GM18507 (cell line): ENCODE measurements at regions not wholly inside any gene's neighbourhood (a gene's known extent, or its start where the extent isn't known, plus 50 kb on each side); places are given as distances from the start of the nearest gene placed in this dataset.

Experiments used
- DNase-seq: peaks from one replicate; pipeline ENCODE4 v3.0.0; 2011; ENCODE audit warnings: low read depth; ENCODE audit not compliant: insufficient read length; ENCODE audit errors: extremely low spot score
- FAIRE-seq: peaks from 2 replicates; lab custom pipeline; 2011; peaks lifted over from hg19 to GRCh38; lab: Jason Lieb, UNC

DNA sequence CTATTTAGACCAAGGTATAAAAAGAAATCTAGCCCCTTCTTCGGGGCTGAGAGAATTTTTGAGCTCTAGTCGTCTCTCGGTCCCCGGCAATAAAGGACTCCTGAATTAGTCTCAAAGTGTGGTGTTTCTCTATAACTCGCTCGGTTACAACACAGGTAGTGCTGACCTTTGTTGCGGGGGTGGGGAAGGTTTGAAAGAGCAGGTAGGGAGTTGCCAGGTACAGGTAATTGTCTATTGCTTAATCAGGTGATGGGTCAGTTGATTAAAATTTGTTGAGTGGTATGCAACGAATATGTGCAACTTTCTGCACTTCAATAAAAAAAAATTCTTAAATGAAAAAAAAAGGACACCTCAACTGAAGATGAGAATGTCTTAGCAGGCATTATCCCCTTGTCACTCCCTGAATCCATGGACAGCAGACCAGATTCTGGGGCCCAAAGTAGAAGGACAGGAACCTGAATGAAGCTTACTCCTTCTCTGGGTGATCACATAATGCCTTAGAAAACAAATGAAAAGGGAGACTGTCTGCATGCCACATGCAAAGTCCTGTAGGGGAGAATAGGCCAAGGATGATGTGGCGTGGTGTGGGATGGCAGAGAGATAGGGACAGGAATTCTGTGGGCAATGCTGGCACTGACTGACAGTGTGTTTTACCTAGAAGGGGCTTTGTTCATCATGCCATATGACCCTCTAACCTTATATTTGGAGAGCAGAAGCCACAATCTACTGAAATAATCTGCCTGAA is 157.6 kb upstream of the OLIG3 start:
- DNase-seq: no peak
- FAIRE-seq: no peak

DNA sequence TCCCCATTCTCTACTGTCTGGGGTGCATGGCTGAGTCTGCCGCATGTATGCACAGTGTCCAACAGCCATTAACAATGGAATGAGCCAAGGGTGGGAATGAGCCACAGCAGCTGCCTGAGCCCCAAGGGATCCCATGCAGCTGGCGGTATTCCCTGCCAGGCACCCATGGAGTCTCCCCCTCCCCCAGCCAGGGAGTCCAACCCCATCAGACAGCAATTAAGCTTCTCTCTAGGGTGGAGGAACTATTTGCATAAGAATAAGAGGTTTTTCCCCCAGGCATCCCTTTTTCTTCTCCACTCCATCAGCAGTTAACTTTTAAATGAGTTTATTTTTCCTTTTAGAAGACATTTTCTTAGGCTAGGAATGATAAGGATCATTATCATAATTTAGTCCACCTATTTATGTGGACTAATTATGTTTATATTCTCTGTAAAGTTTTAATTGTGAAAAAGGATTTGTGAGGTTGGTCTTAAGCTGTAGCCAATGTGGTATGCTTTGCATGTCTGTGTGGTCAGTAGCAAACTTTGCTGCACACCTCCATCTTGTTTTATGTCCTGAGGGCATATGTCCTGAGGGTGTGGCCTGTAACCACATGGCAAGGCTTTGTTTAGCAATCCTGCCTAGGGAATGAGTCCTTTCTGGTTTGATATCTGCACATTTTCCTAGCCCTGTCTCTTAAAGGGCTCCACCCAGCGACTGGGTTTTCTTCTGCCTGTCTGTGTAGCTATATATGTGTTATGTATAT is 158.9 kb upstream of the OLIG3 start:
- DNase-seq (no peak), FAIRE-seq (no peak)

DNA sequence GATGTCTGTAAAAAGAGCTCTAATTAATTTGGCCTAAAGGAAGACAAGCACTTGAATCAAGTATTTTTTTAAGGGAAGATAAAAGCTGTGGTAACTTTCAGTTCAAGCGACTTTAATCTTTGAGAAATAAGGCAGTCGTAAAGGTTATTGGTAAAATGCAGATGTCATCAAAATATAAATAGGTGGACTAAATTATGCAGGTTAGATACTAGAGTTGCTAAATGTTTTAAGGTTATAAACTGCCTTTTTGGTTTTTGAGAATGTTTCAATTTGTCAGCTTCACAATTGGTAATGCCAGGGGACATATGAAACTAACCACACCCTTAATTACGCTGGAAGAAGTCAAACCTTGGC is 159.5 kb upstream of the OLIG3 start:
- FAIRE-seq: no peak

DNA sequence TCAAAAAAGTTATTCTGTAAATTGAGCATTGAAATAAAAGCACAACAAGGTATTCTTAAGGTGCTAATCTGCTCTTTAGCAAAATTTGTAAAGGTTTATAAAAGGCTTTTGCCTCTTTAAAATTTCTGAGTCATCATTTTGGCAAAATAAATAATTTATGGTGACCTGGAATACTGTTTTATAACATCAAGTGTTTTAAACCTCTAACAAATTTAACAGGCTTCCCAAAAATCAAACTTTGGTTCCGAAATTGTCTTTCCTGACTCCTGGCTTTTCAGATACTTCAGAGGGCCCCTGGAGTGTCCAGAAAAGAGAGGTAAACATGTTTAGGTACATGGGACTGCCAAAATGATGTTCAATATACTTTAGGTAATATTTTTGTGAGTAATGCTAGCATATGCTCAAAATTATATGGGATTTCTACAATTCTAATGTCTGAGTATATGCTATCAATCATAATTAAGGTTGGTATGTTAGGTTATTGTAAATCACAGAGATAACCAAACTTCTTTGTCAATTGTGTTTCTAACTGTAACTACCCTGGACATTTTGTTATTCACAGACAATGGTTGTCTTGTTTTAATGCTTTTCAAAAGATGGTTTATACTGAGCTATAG is 160.3 kb upstream of the OLIG3 start:
- DNase-seq (no peak), FAIRE-seq (no peak)

More for the DNA sequence above, 159.5 kb upstream of the OLIG3 start:
- DNase-seq: no peak

DNA sequence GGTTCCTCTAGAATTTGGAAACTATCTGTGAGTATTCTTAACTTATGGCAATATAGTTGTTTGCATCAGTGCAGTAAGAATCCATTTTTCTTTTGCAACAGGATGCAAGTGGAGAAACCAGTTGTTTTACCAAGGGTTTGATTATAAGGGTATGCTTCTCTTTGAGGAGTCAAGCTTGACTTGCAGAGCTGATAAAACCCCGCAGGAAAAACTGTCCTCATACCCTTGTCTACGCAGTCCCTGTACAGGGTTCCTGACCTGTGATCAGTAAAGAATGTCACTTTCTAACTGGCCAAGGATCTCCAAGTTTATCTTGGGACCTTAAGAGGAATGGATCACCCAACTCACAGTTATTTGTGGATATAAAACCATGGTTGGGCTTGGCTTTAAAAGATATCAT is 161.1 kb upstream of the OLIG3 start:
- DNase-seq (no peak), FAIRE-seq (no peak)

DNA sequence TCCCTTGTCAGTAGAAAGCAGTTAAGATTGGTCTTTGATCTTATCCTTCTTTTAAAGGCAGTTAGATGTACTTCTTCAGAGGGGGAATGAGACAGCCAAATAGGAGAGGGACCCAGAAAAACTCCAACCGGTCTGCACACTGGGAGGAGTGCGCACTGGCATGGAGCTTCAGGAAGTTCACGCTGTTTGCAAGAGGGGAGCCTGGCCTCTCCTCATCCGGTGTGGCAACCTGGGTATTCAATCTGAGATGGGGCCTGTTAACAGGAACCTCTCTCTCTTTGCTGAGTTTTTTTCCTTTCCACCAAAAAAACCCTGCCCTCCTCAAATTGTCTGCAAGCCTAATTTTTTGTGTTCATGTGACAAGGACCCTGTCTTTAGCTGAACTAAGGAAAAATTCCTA is 162.5 kb upstream of the OLIG3 start:
- FAIRE-seq (no peak), DNase-seq (no peak)

DNA sequence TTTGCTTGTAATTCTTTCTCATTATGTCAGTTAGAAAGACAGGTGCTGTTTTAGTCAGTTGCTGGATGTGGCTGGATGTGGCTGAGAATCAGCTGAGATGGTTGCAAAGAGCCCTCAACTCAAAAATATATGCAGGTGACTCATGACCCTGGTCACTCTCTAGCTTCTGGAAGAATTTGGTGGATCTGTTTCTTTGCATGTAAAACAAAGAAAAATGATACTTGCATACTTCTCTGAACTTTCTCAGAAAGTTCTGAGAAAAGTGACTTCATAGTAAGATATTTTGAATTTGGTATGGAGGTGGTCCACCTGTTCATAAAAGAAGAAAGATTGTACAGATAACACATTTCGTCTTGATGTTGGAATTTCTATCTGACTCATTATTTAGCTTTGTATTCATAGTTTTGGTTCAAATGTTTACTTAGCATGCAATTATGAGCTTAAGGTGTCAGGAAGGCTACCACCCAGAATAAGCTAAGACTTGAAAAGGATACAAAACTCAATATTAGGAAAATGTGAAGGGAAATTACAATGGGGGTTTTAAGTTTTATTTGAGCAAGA is 163.2 kb upstream of the OLIG3 start:
- FAIRE-seq (no peak), DNase-seq (no peak)

DNA sequence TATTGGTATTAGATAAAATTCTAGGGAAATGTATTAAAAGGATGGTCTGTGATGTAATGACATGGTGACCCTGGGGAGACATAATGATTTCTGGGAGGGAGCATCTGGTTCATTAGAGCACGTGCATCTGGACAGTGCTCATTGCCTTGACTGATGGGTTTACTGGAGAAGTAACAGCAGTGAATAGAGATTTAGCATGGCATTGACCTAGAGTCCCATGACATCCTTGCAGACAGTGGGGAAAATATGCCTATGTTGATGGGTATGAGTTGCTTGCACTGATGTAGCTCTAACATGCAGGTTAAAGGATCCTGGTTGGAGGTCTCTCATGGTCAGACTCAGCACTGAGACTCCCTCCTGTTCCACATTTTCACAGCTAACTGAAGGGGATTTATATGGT is 164.1 kb upstream of the OLIG3 start:
- DNase-seq (no peak), FAIRE-seq (no peak)

DNA sequence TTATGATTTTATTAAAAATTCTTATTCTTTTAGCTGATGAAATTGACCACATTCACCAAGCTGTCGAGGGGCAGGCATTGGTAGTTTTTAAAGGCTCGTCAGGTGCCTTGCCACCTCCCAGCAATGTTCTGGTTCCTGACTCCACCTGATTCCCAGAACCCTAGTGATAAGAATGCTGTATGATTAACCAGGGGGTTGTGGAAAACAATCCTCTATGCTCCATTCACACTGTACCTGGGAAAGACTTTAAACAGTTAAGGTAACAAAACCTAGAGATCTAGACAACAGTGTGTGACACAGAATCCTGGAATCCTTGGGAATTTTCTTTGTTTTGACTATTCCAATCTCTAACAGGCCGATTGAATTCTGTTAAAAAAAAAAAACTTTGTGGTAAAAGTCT is 165.7 kb upstream of the OLIG3 start:
- no peak for DNase-seq
- FAIRE-seq: no peak

DNA sequence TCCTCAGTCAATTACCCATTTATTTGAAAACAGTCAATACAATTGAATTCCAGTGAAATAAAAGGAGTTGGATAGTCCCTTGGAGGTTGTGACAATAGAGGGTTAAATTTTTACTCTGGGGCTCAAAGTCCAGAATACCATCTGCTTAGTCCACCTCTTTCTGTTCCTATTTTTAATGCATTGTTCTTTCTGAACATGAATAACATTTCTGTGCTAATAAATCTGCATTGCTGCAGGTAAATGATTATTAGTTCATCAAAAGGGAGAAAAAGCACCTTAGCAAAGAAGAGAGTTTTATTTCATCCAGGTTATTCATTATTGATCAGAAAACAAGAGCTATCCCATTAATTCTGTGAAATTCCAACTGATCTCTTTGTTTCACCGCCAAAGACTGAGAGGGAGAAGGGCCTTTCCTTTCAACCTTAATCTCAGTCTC is 166.1 kb upstream of the OLIG3 start:
- FAIRE-seq (peak; percentile 46), DNase-seq (no peak)

DNA sequence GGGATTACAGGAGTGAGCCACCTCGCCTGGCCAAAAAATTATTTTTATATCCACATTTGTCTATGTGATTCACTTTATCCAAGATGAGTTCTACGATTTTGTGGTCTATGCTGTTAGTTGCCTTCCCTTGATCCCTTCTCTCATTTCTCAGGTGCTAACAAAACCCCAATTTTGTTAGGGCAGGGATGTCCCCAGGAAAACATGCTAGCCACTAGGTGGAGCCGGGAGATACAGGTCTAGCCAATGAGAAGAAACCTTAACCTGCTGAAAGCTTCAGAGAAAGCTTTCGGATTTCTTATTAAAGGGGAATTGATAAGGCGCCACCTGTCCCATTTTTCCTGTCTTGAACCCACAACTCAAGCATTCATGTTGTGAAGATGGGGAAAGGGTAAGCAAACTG is 167.4 kb upstream of the OLIG3 start:
- no peak for DNase-seq
- FAIRE-seq: peak; percentile 78

DNA sequence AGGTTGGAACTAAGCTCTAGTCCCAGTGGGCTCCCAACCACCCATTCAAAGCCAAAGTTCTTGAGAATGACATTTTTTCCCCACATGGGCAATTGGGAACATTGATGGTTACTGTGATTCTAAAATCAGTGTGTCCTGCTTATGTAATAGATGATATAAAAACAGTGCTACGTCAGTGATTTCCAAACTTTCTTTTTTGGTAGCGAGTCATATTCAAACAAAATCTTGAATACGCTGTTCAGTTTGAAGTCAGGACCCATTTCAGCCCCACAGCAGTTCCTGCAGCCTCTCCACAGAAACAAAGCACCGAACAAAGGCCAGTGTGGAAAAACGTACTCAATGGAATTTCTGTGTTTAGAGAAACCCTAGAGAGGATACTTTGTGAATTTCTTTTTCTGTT is 170.0 kb upstream of the OLIG3 start:
- DNase-seq: no peak
- FAIRE-seq: no peak

DNA sequence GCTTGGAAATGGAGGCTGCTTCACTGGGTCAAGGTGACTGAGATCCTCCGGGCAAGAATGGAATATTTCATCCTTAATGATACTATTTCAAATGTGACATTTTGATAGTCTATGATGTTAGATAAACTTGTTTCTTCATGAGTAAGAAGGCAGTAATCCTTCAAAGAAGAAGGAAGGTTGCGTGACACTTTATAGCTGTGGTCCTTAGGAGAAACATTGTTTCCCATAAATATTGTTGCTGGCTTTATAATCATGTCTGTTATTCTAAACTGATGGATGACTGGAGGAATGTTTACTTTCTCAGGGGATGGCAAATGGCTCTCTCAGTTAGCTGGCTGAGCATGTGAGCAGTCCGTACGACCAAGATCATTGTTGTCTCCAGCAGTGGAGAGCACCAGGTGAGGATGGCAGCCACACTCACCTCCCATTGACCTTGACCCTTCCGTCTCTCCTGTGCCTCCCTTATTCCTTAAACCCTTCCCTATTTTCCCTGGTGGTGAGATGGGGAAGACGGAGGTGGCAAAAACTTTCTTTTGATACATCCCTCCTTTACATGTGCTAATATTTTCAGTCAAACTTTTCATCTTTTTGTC is 171.2 kb upstream of the OLIG3 start:
- no peak for DNase-seq
- FAIRE-seq: no peak

DNA sequence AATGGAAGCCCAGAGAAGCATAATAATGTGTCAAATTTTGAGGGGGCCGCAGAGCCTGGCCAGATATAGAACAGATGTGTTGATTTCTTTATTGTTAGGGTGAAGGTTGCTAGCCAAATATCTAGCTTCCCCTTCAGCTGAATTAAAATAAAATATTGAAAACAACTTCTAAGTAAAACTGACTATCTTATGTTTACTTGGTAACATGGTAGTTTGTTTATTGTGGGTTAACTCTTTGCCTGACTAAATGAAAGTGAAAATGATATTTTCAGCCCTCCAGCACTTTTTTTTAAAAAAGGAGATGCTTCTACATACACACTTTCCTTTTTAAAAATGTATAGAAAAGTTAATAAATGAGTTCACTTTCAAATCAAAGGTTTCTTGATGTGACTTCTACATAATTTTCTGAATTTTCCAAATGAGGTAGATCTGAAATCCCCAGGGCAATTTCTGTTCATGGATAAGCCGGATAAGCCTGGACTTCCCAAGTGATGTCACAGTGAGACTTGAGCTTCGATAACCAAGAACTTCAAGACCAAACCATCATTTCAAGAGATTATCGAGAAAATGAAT is 172.1 kb upstream of the OLIG3 start:
- DNase-seq: no peak
- FAIRE-seq: peak; percentile 76

DNA sequence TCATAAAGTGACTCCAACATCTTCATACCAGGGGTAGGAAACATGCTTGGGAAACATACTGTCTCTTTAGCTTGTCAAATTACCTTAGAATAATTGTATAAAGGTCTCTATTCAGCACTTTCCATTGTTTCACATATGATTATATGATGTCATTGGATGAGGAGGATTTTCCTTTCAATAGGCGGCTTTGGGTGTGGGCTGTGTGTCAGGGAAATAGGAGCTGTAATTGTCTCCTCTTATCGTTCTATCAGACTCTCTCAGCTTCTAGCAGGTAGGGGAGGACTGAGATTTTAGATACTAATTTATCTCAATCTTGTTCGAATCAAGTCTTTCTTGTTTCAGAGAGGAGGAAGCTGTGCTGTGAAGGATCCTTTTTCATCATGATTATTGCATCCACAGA is 179.4 kb upstream of the OLIG3 start:
- no peak for DNase-seq
- no peak for FAIRE-seq

DNA sequence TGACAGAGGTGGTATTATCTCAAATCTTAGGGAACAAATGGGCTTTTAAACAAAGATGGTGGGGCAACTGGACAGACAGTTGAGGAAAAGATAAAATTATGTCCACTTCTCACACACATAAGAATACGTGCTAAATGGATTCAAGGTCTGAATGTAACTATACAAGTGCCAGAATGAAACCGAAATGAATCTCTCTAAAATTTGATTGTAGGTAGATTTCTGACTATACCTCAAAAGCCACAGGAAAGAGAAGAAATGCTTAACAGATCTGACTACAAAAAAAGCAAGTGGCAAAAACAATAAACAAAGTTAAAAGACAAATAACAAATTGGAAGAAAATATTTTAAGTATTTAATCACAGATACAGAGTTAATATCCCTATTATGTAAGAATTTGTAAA is 182.7 kb upstream of the OLIG3 start:
- FAIRE-seq (peak; percentile 70), DNase-seq (no peak)

DNA sequence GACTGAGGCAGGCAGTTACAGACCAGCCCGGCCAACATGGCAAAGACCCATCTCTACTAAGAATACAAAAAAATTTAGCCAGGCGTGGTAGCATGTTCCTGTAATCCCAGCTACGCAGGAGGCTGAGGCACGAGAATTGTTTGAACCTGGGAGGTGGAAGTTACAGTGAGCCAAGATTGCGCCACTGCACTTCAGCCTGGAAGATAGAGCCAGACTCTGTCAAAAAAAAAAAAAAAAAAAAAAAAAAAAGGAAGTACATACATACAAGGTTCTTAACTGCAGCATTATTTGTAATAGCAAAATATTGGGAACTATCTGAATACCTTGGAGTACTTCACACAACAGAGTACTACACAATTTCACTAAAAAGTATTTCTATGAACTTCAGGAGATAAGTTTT is 183.5 kb upstream of the OLIG3 start:
- DNase-seq (no peak), FAIRE-seq (no peak)

DNA sequence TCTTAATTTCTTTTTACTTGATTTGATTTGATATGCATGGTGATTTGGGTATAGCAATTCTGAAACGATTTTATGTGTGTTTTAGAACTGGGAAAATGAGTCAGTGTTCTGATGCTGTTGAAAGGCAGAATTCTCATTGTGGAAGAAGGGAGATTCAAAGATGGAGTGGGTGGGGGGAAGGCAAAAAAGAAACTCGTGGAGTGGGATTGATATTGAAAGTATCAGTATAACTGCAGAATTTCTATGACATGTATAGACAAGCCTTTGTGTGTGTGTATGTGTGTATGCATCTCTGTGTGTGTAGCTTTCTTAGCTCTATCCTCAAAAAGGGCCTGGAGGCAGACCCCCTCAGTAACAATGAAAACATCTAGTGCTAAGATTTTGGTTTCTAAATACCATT is 184.3 kb upstream of the OLIG3 start:
- DNase-seq (no peak), FAIRE-seq (no peak)

DNA sequence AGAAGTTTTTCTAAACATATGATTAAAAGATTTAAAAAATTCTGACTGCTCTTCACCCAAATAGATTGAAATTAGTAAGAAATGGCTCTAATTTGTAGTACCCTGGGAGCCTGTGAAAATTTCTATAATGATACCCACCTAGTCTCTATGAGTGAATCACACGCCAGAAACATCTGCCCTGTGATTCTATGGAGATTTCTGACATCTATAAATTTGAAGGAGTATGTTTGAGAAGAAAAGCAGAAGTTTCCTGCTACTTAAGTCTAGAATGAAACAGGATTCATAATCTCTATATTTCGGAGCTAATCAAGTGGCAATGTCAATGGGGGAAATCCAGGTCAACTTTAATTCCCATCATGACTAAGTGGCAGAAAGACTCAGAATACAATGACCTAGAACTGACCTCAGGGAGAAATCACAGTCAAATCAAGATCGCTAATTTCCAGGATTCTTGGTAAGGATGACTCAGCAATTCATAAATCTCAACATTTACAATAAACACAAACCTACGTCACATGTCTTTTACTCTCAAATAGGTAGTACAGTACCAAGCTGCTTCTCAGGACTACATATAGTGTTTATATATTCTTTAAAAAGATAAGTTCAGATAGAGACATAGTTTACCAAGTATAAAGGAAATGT is 186.2 kb upstream of the TNFAIP3 start:
- DNase-seq (no peak), FAIRE-seq (no peak)
